GM21529 (cell line): ENCODE measurements at regions not wholly inside any gene's neighbourhood (a gene's known extent, or its start where the extent isn't known, plus 50 kb on each side); places are given as distances from the start of the nearest gene placed in this dataset.
"Not testable (repeated sequence)": the region's sequence is repeated elsewhere in the genome, so short reads cannot be mapped to it uniquely, and the experiment has no call there.

ENCODE experiments used
- ATAC-seq: cut with Tn5 transposase; IDR thresholded peaks from one replicate; pipeline ENCODE4 v1.9.1; 2021; ENCODE audit not compliant: unreplicated experiment

- ATAC-seq = no peak
Observed at GRCh38 chr12:97005174-97005573, 98.1 kb downstream of the NEDD1 start.

- ATAC-seq = no peak
Observed at GRCh38 chr12:97005646-97006045, 98.6 kb downstream of the NEDD1 start.

- no peak for ATAC-seq
Observed at GRCh38 chr12:97006585-97006984, 99.5 kb downstream of the NEDD1 start.

- ATAC-seq = peak; percentile 52
Observed at GRCh38 chr12:97016163-97016562, 109.1 kb downstream of the NEDD1 start.

GRCh38 chr12:97017213-97017612 lies 110.2 kb downstream of the NEDD1 start:
- ATAC-seq = peak; percentile 58

- ATAC-seq = no peak
Observed at GRCh38 chr12:97022536-97023230, 115.6 kb downstream of the NEDD1 start.

- ATAC-seq = no peak
Observed at GRCh38 chr12:97024393-97024792, 117.3 kb downstream of the NEDD1 start.

GRCh38 chr12:97026901-97027300 lies 119.8 kb downstream of the NEDD1 start:
- no peak for ATAC-seq

- ATAC-seq = no peak
Observed at GRCh38 chr12:97027482-97027881, 120.4 kb downstream of the NEDD1 start.

- ATAC-seq = no peak
Observed at GRCh38 chr12:97038131-97038530, 131.1 kb downstream of the NEDD1 start.

GRCh38 chr12:97038834-97039233 lies 131.8 kb downstream of the NEDD1 start:
- ATAC-seq = no peak

- no peak for ATAC-seq
Observed at GRCh38 chr12:97046901-97047300, 139.8 kb downstream of the NEDD1 start.

GRCh38 chr12:97047361-97047760 lies 140.3 kb downstream of the NEDD1 start:
- ATAC-seq = no peak

GRCh38 chr12:97048421-97049035 lies 141.5 kb downstream of the NEDD1 start:
- no peak for ATAC-seq

GRCh38 chr12:97050509-97050908 lies 143.5 kb downstream of the NEDD1 start:
- no peak for ATAC-seq

- ATAC-seq = no peak
Observed at GRCh38 chr12:97051341-97051740, 144.3 kb downstream of the NEDD1 start.

- no peak for ATAC-seq
Observed at GRCh38 chr12:97061171-97061570, 154.1 kb downstream of the NEDD1 start.

GRCh38 chr12:97063292-97063935 lies 156.4 kb downstream of the NEDD1 start:
- no peak for ATAC-seq

GRCh38 chr12:97075161-97075933 lies 168.3 kb downstream of the NEDD1 start:
- ATAC-seq = no peak

- ATAC-seq = no peak
Observed at GRCh38 chr12:97075934-97076630, 169.0 kb downstream of the NEDD1 start.

- not testable (repeated sequence) for ATAC-seq
Observed at GRCh38 chr12:97076912-97077311, 169.9 kb downstream of the NEDD1 start.
